Astrocyte (in vitro differentiated cells and primary cell): ENCODE measurements at regions not wholly inside any gene's neighbourhood (a gene's known extent, or its start where the extent isn't known, plus 50 kb on each side); places are given as distances from the start of the nearest gene placed in this dataset.

Experiments used
- DNase-seq: peaks from one replicate; pipeline ENCODE4 v3.0.0-alpha.2; 2010; ENCODE audit warnings: low read depth
- FAIRE-seq: peaks from 2 replicates; lab custom pipeline; 2011; peaks lifted over from hg19 to GRCh38; lab: Jason Lieb, UNC
- H2AFZ ChIP-seq: 2 replicates; pipeline ENCODE4 v1.6.0; 2012; ENCODE audit warnings: low read depth, low read length, inconsistent platforms
- H3K27ac ChIP-seq: 2 replicates; pipeline ENCODE4 v1.5.1; 2011; ENCODE audit warnings: low read depth, low read length, inconsistent platforms
- H3K27me3 ChIP-seq: 2 replicates; pipeline ENCODE4 v1.6.0; 2011; ENCODE audit warnings: low read length, inconsistent platforms; ENCODE audit not compliant: insufficient read depth
- H3K36me3 ChIP-seq: 2 replicates; pipeline ENCODE4 v1.5.1; 2011; ENCODE audit warnings: low read length, inconsistent platforms; ENCODE audit not compliant: insufficient read depth
- H3K4me1 ChIP-seq: 2 replicates; pipeline ENCODE4 v1.5.1; 2011; ENCODE audit warnings: low read length, inconsistent platforms; ENCODE audit not compliant: insufficient read depth
- H3K4me2 ChIP-seq: 2 replicates; pipeline ENCODE4 v1.6.0; 2012; ENCODE audit warnings: low read length, inconsistent platforms
- H3K4me3 ChIP-seq: 2 replicates; pipeline ENCODE4 v1.5.1; 2011; ENCODE audit warnings: low read depth, mild to moderate bottlenecking, low read length, inconsistent platforms; ENCODE audit not compliant: insufficient read depth
- H3K79me2 ChIP-seq: 2 replicates; pipeline ENCODE4 v1.6.0; 2012; ENCODE audit warnings: mild to moderate bottlenecking, low read length, inconsistent platforms; ENCODE audit not compliant: insufficient read depth
- H3K9ac ChIP-seq: 2 replicates; pipeline ENCODE4 v1.6.0; 2012; ENCODE audit warnings: mild to moderate bottlenecking, low read length, inconsistent platforms
- H3K9me3 ChIP-seq: 2 replicates; pipeline ENCODE4 v1.5.1; 2012; ENCODE audit warnings: low read depth, mild to moderate bottlenecking, low read length, inconsistent platforms; ENCODE audit not compliant: insufficient read depth
- H4K20me1 ChIP-seq: 2 replicates; pipeline ENCODE4 v1.6.0; 2012; ENCODE audit warnings: low read length, inconsistent platforms; ENCODE audit not compliant: insufficient read depth
- H3K27ac Mint-ChIP-seq: one replicate; pipeline ENCODE4 v1.8.0; 2021; ENCODE audit warnings: mild to moderate bottlenecking, mixed read lengths; ENCODE audit not compliant: unreplicated experiment
- H3K27me3 Mint-ChIP-seq: one replicate; pipeline ENCODE4 v1.8.0; 2021; ENCODE audit warnings: low read depth, mixed read lengths; ENCODE audit not compliant: unreplicated experiment
- H3K36me3 Mint-ChIP-seq: one replicate; pipeline ENCODE4 v1.8.0; 2021; ENCODE audit warnings: low read depth, mixed read lengths; ENCODE audit not compliant: unreplicated experiment
- H3K4me1 Mint-ChIP-seq: one replicate; pipeline ENCODE4 v1.8.0; 2021; ENCODE audit warnings: low read depth, mixed read lengths; ENCODE audit not compliant: unreplicated experiment
- H3K4me3 Mint-ChIP-seq: one replicate; pipeline ENCODE4 v1.8.0; 2021; ENCODE audit warnings: mild to moderate bottlenecking, moderate library complexity, mixed read lengths; ENCODE audit not compliant: unreplicated experiment
- H3K9me3 Mint-ChIP-seq: one replicate; pipeline ENCODE4 v1.8.0; 2021; ENCODE audit warnings: mild to moderate bottlenecking, mixed read lengths; ENCODE audit not compliant: unreplicated experiment
- CTCF ChIP-seq: IDR thresholded peaks from 2 replicates; pipeline ENCODE4 v1.5.1; 2011; ENCODE audit warnings: low read depth, mild to moderate bottlenecking, inconsistent platforms, low read length, moderate library complexity; ENCODE audit not compliant: insufficient read depth
- EZH2 ChIP-seq: IDR thresholded peaks from 2 replicates; pipeline ENCODE4 v1.6.1; 2012; ENCODE audit warnings: mild to moderate bottlenecking, low read length, inconsistent platforms; ENCODE audit not compliant: insufficient read depth

GRCh38 chr17:56739376-56739775 is 94.3 kb downstream of the C17orf67 start:
- DNase-seq (peak; percentile 68), FAIRE-seq (no peak)
- Mint-ChIP-seq H3K4me1 (peaks cover 9% of the 10 kb centered on the region), H3K27ac (no peak overlapping the region), H3K9me3 (peaks cover 10% of the 10 kb centered on the region), H3K27me3 (no peaks in the 10 kb centered on the region), H3K36me3 (no peaks in the 10 kb centered on the region), H3K4me3 (no peak overlapping the region)
- H3K4me1 ChIP-seq = peaks cover 11% of the 10 kb centered on the region
- no peak overlapping the region for H3K4me2 ChIP-seq
- H3K36me3 ChIP-seq = no peaks in the 10 kb centered on the region
- no peak overlapping the region for H2AFZ ChIP-seq
- H3K27ac ChIP-seq = no peak overlapping the region
- no peaks in the 10 kb centered on the region for H3K9me3 ChIP-seq
- no peak overlapping the region for H3K4me3 ChIP-seq
- no peaks in the 10 kb centered on the region for H3K79me2 ChIP-seq
- H3K9ac ChIP-seq = no peak overlapping the region
- TF ChIP-seq CTCF (no peak), EZH2 (no peak)
- no peaks in the 10 kb centered on the region for H4K20me1 ChIP-seq
- H3K27me3 ChIP-seq = peaks cover 40% of the 10 kb centered on the region

- no peak overlapping the region for H3K4me2 ChIP-seq
- H3K4me1 Mint-ChIP-seq = peaks cover 9% of the 10 kb centered on the region
- no peak overlapping the region for H3K27ac Mint-ChIP-seq
Observed at GRCh38 chr17:56739776-56740175, 93.9 kb downstream of the C17orf67 start.

More at GRCh38 chr17:56739776-56740175, 93.9 kb downstream of the C17orf67 start:
- H3K36me3 ChIP-seq = no peaks in the 10 kb centered on the region
- H4K20me1 ChIP-seq = no peaks in the 10 kb centered on the region
- TF ChIP-seq CTCF = no peak
- TF ChIP-seq EZH2 = no peak
- no peaks in the 10 kb centered on the region for H3K9me3 ChIP-seq
- H3K27ac ChIP-seq = no peak overlapping the region
- H3K9me3 Mint-ChIP-seq = peaks cover 10% of the 10 kb centered on the region
- peaks cover 1% of the 10 kb centered on the region for H3K36me3 Mint-ChIP-seq
- no peaks in the 10 kb centered on the region for H3K79me2 ChIP-seq
- peaks cover 11% of the 10 kb centered on the region for H3K4me1 ChIP-seq
- H2AFZ ChIP-seq = no peak overlapping the region
- H3K4me3 Mint-ChIP-seq = no peak overlapping the region
- DNase-seq (no peak), FAIRE-seq (no peak)
- no peak overlapping the region for H3K9ac ChIP-seq
- peaks cover 36% of the 10 kb centered on the region for H3K27me3 ChIP-seq
- H3K27me3 Mint-ChIP-seq = no peaks in the 10 kb centered on the region
- no peak overlapping the region for H3K4me3 ChIP-seq
